Ovary (tissue), 7 donors: ENCODE measurements at regions not wholly inside any gene's neighbourhood (a gene's known extent, or its start where the extent isn't known, plus 50 kb on each side); places are given as distances from the start of the nearest gene placed in this dataset.

Experiments
- DNase-seq, 5 donors: peaks; one replicate each; pipeline ENCODE4 v3.0.0-alpha.2; 2019 to 2020
- H3K27ac ChIP-seq, 2 donors: fragments of 200-600 bp; one replicate each; pipeline versions ENCODE4 v1.5.1 to v1.8.0; 2019 to 2022
- H3K27me3 ChIP-seq: fragments of 200-600 bp; one replicate; pipeline ENCODE4 v1.8.0; 2022
- H3K36me3 ChIP-seq: fragments of 200-600 bp; sonication (generic); one replicate; pipeline ENCODE4 v1.5.1; 2019
- H3K4me1 ChIP-seq: one replicate; pipeline ENCODE4 v1.8.1; 2013; ENCODE audit warnings: mild to moderate bottlenecking, moderate library complexity; ENCODE audit not compliant: insufficient read depth
- H3K4me3 ChIP-seq: fragments of 200-600 bp; sonication (generic); one replicate; pipeline ENCODE4 v1.5.1; 2017
- H3K9me3 ChIP-seq, 2 donors: fragments of 200-600 bp in 1 of 2; sonication (generic) in 1 of 2; one replicate each; pipeline versions ENCODE4 v1.5.1 to v1.8.1; 2013 to 2019; ENCODE audit warnings: mild to moderate bottlenecking in 1 of 2, moderate library complexity in 1 of 2
- CTCF ChIP-seq, 3 donors: fragments of 450-650 bp in 2 of 3; fragments of 200-600 bp in 1 of 3; IDR thresholded peaks; one replicate each; pipeline versions ENCODE4 v1.5.1 to v1.8.0; 2016 to 2022; ENCODE audit warnings: antibody characterized with exemption in 3 of 3, mild to moderate bottlenecking in 1 of 3
- EP300 ChIP-seq: sonication (generic); formaldehyde crosslinking; IDR thresholded peaks from one replicate; pipeline ENCODE4 v1.6.1; 2017; ENCODE audit warnings: antibody characterized with exemption
- POLR2A ChIP-seq: fragments of 450-650 bp; IDR thresholded peaks from one replicate; pipeline ENCODE4 v1.6.1; 2017; ENCODE audit warnings: antibody characterized with exemption, mild to moderate bottlenecking, moderate library complexity
- WGBS, 3 donors: extraction: QIAGEN DNeasy Blood & Tissue Kit in 1 of 3; methylation state at CpG; one replicate each; pipeline versions ENCODE4 v1.1.5 to v1.1.7; 2013 to 2017; 5-methylcytosine and 5-hydroxymethylcytosine counted together
- intact Hi-C, 4 donors: fragments of 100-400 bp; cut with DNase I; formaldehyde crosslinking; loops; one replicate each; pipeline versions ENCODE4 v1.11.0 to v1.15.1; 2022 to 2023
- donor health status: DM: no; HTN: no; CAD: no; lungs with moderate emphysema.
- donor health status: DM: no; HTN: no; CAD: no.
- donor health status: Bipolar disorder and iron deficiency.
- donor health status: DM: no; HTN: no; CAD: no.
- donor health status: DM: yes; HTN: yes; CAD: no.

DNA sequence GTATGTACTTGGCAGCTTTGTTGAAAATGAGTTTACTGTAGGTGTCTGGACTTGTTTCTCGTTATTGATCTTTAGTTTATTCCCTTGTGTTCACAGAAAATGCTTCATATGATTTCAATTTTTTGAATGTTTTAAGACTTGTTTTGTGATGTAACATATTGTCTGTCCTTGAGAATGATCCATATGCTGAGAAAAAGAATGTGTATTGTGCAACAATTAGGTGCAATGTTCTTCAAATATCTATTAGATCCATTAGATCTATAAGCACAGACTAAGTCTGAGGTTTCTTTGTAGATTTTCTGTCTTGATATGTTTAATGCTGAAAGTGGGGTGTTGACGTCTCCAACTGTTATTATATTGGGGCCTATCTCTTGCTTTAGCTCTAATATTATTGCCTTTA is 879.6 kb upstream of the LRFN5 start:
- TF ChIP-seq POLR2A (no peak), CTCF (IDR thresholded peaks at IDR 0.05) (no peak), EP300 (no peak)
- Histone ChIP-seq H3K27me3 (no peaks in the 10 kb centered on the region), H3K36me3 (no peaks in the 10 kb centered on the region), H3K4me1 (no peaks in the 10 kb centered on the region), H3K27ac (no peak overlapping the region), H3K9me3 (no peaks in the 10 kb centered on the region), H3K4me3 (no peak overlapping the region)
- intact Hi-C loops = no loop called here
- WGBS, 3 donors = 57 to 82% (median 65%) methylated on average over 2 of the region's 2 CpGs
- no peak for DNase-seq

DNA sequence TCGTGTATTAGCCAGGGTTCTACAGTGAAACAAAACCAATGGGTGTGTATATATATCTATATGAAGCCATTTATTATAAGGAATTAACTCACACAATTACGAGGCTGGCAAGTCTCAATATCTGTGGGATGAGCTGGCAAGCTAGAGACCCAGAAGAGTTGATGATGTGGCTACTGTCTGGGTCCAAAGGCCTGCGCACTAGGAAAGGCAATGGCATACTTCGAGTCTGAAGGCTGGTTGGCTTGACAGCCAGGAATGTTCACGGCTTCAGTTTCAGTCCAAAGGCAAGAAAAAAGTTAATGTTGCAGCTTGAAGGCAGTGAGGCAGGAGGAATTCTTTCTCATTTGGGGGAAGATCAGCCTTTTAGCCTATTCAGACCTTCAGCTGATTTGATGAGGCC is 893.3 kb upstream of the LRFN5 start:
- Histone ChIP-seq H3K27me3 (no peaks in the 10 kb centered on the region), H3K9me3 (no peaks in the 10 kb centered on the region), H3K4me1 (no peaks in the 10 kb centered on the region), H3K4me3 (no peak overlapping the region), H3K36me3 (no peaks in the 10 kb centered on the region), H3K27ac (no peak overlapping the region)
- TF ChIP-seq POLR2A (no peak), CTCF (IDR thresholded peaks at IDR 0.05) (no peak), EP300 (no peak)
- DNase-seq = no peak
- intact Hi-C loops = no loop called here
- WGBS, 3 donors = 67 to 77% (median 73%) methylated on average over 5 of the region's 5 CpGs

- no peaks in the 10 kb centered on the region for H3K9me3 ChIP-seq
- H3K27ac ChIP-seq = no peak overlapping the region
- no peaks in the 10 kb centered on the region for H3K27me3 ChIP-seq
- intact Hi-C loops = no loop called here
- H3K4me1 ChIP-seq = no peaks in the 10 kb centered on the region
- DNase-seq = no peak
- 65 to 86% (median 69%) methylated on average over 1 of the region's 1 CpG for WGBS, 3 donors
- no peak for TF ChIP-seq CTCF (IDR thresholded peaks at IDR 0.05)
- no peak for TF ChIP-seq EP300
- TF ChIP-seq POLR2A = no peak
- no peaks in the 10 kb centered on the region for H3K36me3 ChIP-seq
- H3K4me3 ChIP-seq = no peak overlapping the region
Measured at GRCh38 chr14:40697231-40697630, 909.4 kb upstream of the LRFN5 start.

DNA sequence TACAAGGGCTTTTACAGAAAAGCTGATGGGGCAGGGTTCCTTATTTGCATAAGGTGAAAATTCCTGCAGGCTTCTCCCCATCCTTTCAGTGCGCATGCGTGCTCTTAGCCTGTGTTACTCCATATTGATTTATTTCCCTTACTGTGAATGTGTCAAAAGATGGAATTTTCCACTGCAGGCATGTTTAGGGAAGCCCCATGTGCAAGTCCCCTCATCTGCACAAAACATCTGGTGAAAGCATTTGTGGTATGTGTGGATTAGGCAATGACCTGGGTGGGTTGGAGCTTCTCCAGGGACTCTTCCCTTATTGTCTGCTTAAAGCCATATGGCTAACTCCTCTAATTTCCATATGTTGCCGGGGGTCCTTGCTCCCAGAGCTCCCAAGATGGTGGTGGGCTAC is 912.7 kb upstream of the LRFN5 start:
- 84 to 85% (median 85%) methylated on average over 3 of the region's 3 CpGs for WGBS, 3 donors
- no peak for DNase-seq
- no peaks in the 10 kb centered on the region for H3K9me3 ChIP-seq
- intact Hi-C loops = no loop called here
- H3K4me3 ChIP-seq = no peak overlapping the region
- no peaks in the 10 kb centered on the region for H3K4me1 ChIP-seq
- TF ChIP-seq POLR2A (no peak), EP300 (no peak), CTCF (IDR thresholded peaks at IDR 0.05) (no peak)
- H3K27ac ChIP-seq = no peak overlapping the region
- H3K36me3 ChIP-seq = no peaks in the 10 kb centered on the region
- no peaks in the 10 kb centered on the region for H3K27me3 ChIP-seq

DNA sequence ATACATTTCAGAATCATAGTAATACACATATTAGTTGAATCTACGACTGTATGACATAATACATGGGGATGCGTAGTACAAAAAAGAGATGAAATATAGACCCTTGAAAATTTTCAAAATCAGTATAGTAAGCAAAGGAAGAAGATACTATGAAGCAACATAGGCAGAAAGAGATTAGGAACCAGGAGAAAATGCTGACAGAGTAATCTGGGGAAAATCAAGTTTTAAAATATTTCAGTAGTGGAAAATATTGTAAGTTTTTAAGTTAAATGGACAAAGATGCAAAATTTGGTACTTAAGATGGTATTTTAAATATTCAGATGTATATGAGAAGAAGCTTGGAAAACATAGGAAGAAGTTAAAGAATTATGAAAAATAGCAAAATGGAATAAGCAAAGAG is 915.6 kb upstream of the LRFN5 start:
- Histone ChIP-seq H3K36me3 (no peaks in the 10 kb centered on the region), H3K27ac (no peak overlapping the region), H3K27me3 (no peaks in the 10 kb centered on the region), H3K9me3 (no peaks in the 10 kb centered on the region), H3K4me1 (no peaks in the 10 kb centered on the region), H3K4me3 (no peak overlapping the region)
- intact Hi-C loops = no loop called here
- TF ChIP-seq CTCF (IDR thresholded peaks at IDR 0.05) (no peak), EP300 (no peak), POLR2A (no peak)
- WGBS, 3 donors = 86 to 94% (median 92%) methylated on average over 2 of the region's 2 CpGs
- DNase-seq = no peak
